COR-L47 (cell line): ENCODE measurements at regions not wholly inside any gene's neighbourhood (a gene's known extent, or its start where the extent isn't known, plus 50 kb on each side); places are given as distances from the start of the nearest gene placed in this dataset.
"Not testable (repeated sequence)": the region's sequence is repeated elsewhere in the genome, so short reads cannot be mapped to it uniquely, and the experiment has no call there.

Source experiments
- DNase-seq: peaks from one replicate; lab custom pipeline; 2025; lab: John Stamatoyannopoulos, UW

GRCh38 chr12:102666176-102666575 lies 185.8 kb upstream of the IGF1 start:
- DNase-seq: not testable (repeated sequence)

GRCh38 chr12:102659200-102659911 lies 179.0 kb upstream of the IGF1 start:
- peak; percentile 3 for DNase-seq

GRCh38 chr12:102653406-102653805 lies 173.0 kb upstream of the IGF1 start:
- DNase-seq: no peak

GRCh38 chr12:102652645-102653313 lies 172.4 kb upstream of the IGF1 start:
- DNase-seq: no peak

GRCh38 chr12:102645968-102646367 lies 165.6 kb upstream of the IGF1 start:
- no peak for DNase-seq

GRCh38 chr12:102643879-102644575 lies 163.7 kb upstream of the IGF1 start:
- DNase-seq: peak; percentile 15

GRCh38 chr12:102642199-102642598 lies 161.8 kb upstream of the IGF1 start:
- DNase-seq: no peak

- DNase-seq: not testable (repeated sequence)
Observed at GRCh38 chr12:102640658-102641057, 160.3 kb upstream of the IGF1 start.

- DNase-seq: no peak
Observed at GRCh38 chr12:102638777-102639176, 158.4 kb upstream of the IGF1 start.

- DNase-seq: no peak
Observed at GRCh38 chr12:102633981-102634605, 153.7 kb upstream of the IGF1 start.

GRCh38 chr12:102631274-102631673 lies 150.9 kb upstream of the IGF1 start:
- DNase-seq: no peak

GRCh38 chr12:102629262-102629888 lies 149.0 kb upstream of the IGF1 start:
- no peak for DNase-seq

- no peak for DNase-seq
Observed at GRCh38 chr12:102625819-102626218, 145.5 kb upstream of the IGF1 start.

- DNase-seq: no peak
Observed at GRCh38 chr12:102622618-102623017, 142.3 kb upstream of the IGF1 start.

GRCh38 chr12:102618197-102618877 lies 138.0 kb upstream of the IGF1 start:
- no peak for DNase-seq

- DNase-seq: no peak
Observed at GRCh38 chr12:102616692-102617091, 136.3 kb upstream of the IGF1 start.

- no peak for DNase-seq
Observed at GRCh38 chr12:102611995-102612394, 131.6 kb upstream of the IGF1 start.

- DNase-seq: no peak
Observed at GRCh38 chr12:102609996-102610395, 129.6 kb upstream of the IGF1 start.

GRCh38 chr12:102603021-102603420 lies 122.7 kb upstream of the IGF1 start:
- DNase-seq: no peak

GRCh38 chr12:102602521-102602920 lies 122.2 kb upstream of the IGF1 start:
- no peak for DNase-seq

- no peak for DNase-seq
Observed at GRCh38 chr12:102601621-102602020, 121.3 kb upstream of the IGF1 start.

- DNase-seq: no peak
Observed at GRCh38 chr12:102596687-102597086, 116.3 kb upstream of the IGF1 start.
